Activated CD4-positive, alpha-beta memory T cell treated with anti-CD3 and anti-CD28 coated beads, Interleukin-2, amount 10 ng/mL, durations not matched to agents 7 days and 5 days (primary cell): ENCODE measurements at regions not wholly inside any gene's neighbourhood (a gene's known extent, or its start where the extent isn't known, plus 50 kb on each side); places are given as distances from the start of the nearest gene placed in this dataset.

ENCODE experiments used
- CTCF ChIA-PET: fragments of 350-600 bp; sonication (Branson Sonifier 250); formaldehyde crosslinking; loops from one replicate; lab custom pipeline; 2021; ENCODE audit warnings: antibody characterized with exemption, inconsistent platforms; lab: Charles Lee
- POLR2A ChIA-PET: fragments of 350-600 bp; sonication (Branson Sonifier 250); formaldehyde crosslinking; loops from one replicate; lab custom pipeline; 2021; ENCODE audit warnings: antibody characterized with exemption; lab: Charles Lee
- DNase-seq: peaks from one replicate; pipeline ENCODE4 v3.0.0-alpha.2; 2020
- H3K27ac Mint-ChIP-seq: one replicate; pipeline ENCODE4 v1.8.0; 2021; ENCODE audit warnings: mild to moderate bottlenecking, mixed read lengths
- H3K27me3 Mint-ChIP-seq: one replicate; pipeline ENCODE4 v1.8.0; 2021; ENCODE audit warnings: mixed read lengths
- H3K36me3 Mint-ChIP-seq: one replicate; pipeline ENCODE4 v1.8.0; 2021; ENCODE audit warnings: low read depth, mixed read lengths
- H3K4me1 Mint-ChIP-seq: one replicate; pipeline ENCODE4 v1.8.0; 2021; ENCODE audit warnings: mixed read lengths
- H3K4me3 Mint-ChIP-seq: one replicate; pipeline ENCODE4 v1.8.0; 2021; ENCODE audit warnings: mild to moderate bottlenecking, mixed read lengths
- H3K9me3 Mint-ChIP-seq: one replicate; pipeline ENCODE4 v1.8.0; 2021; ENCODE audit warnings: mixed read lengths

GRCh38 chr7:118755067-118755625, 530.6 kb downstream of the ANKRD7 start:
- Mint-ChIP-seq H3K9me3 (no peaks in the 10 kb centered on the region), H3K4me3 (no peak overlapping the region), H3K36me3 (no peaks in the 10 kb centered on the region), H3K27me3 (no peaks in the 10 kb centered on the region), H3K27ac (no peak overlapping the region), H3K4me1 (no peaks in the 10 kb centered on the region)
- ChIA-PET CTCF (no interaction called here), POLR2A (no interaction called here)
- no peak for DNase-seq

- POLR2A ChIA-PET = no interaction called here
- no peak overlapping the region for H3K4me3 Mint-ChIP-seq
- H3K27me3 Mint-ChIP-seq = no peaks in the 10 kb centered on the region
- H3K36me3 Mint-ChIP-seq = no peaks in the 10 kb centered on the region
- DNase-seq = no peak
- no peaks in the 10 kb centered on the region for H3K4me1 Mint-ChIP-seq
- no peak overlapping the region for H3K27ac Mint-ChIP-seq
- no peaks in the 10 kb centered on the region for H3K9me3 Mint-ChIP-seq
- CTCF ChIA-PET = no interaction called here
Measured at GRCh38 chr7:118757066-118757465, 532.6 kb downstream of the ANKRD7 start.

GRCh38 chr7:118758582-118758981, 534.1 kb downstream of the ANKRD7 start:
- no peak for DNase-seq
- POLR2A ChIA-PET = no interaction called here

GRCh38 chr7:118759921-118760320, 535.4 kb downstream of the ANKRD7 start:
- CTCF ChIA-PET = no interaction called here
- Mint-ChIP-seq H3K9me3 (no peaks in the 10 kb centered on the region), H3K4me3 (no peak overlapping the region), H3K4me1 (no peaks in the 10 kb centered on the region), H3K27me3 (no peaks in the 10 kb centered on the region), H3K27ac (no peak overlapping the region), H3K36me3 (no peaks in the 10 kb centered on the region)
- DNase-seq = no peak
- POLR2A ChIA-PET = no interaction called here

More at GRCh38 chr7:118758582-118758981, 534.1 kb downstream of the ANKRD7 start:
- Mint-ChIP-seq H3K4me3 (no peak overlapping the region), H3K27ac (no peak overlapping the region), H3K9me3 (no peaks in the 10 kb centered on the region), H3K36me3 (no peaks in the 10 kb centered on the region), H3K27me3 (no peaks in the 10 kb centered on the region), H3K4me1 (no peaks in the 10 kb centered on the region)
- CTCF ChIA-PET = no interaction called here

- H3K27ac Mint-ChIP-seq = no peak overlapping the region
- H3K27me3 Mint-ChIP-seq = no peaks in the 10 kb centered on the region
- ChIA-PET POLR2A (no interaction called here), CTCF (no interaction called here)
- DNase-seq = no peak
- no peaks in the 10 kb centered on the region for H3K36me3 Mint-ChIP-seq
- no peaks in the 10 kb centered on the region for H3K4me1 Mint-ChIP-seq
- H3K4me3 Mint-ChIP-seq = no peak overlapping the region
- peaks cover 3% of the 10 kb centered on the region for H3K9me3 Mint-ChIP-seq
Measured at GRCh38 chr7:118762451-118762850, 537.9 kb downstream of the ANKRD7 start.

GRCh38 chr7:118764221-118764620, 539.7 kb downstream of the ANKRD7 start:
- CTCF ChIA-PET = no interaction called here
- Mint-ChIP-seq H3K36me3 (no peaks in the 10 kb centered on the region), H3K27me3 (no peaks in the 10 kb centered on the region), H3K4me1 (no peaks in the 10 kb centered on the region), H3K4me3 (no peak overlapping the region), H3K27ac (no peak overlapping the region), H3K9me3 (peaks cover 3% of the 10 kb centered on the region)
- DNase-seq = no peak
- POLR2A ChIA-PET = no interaction called here

GRCh38 chr7:118771672-118772071, 547.2 kb downstream of the ANKRD7 start:
- ChIA-PET POLR2A (no interaction called here), CTCF (no interaction called here)
- H3K4me3 Mint-ChIP-seq = no peak overlapping the region
- H3K36me3 Mint-ChIP-seq = no peaks in the 10 kb centered on the region
- no peaks in the 10 kb centered on the region for H3K27me3 Mint-ChIP-seq
- no peak overlapping the region for H3K27ac Mint-ChIP-seq
- DNase-seq = no peak
- H3K4me1 Mint-ChIP-seq = no peaks in the 10 kb centered on the region
- peaks cover 4% of the 10 kb centered on the region for H3K9me3 Mint-ChIP-seq

GRCh38 chr7:118777308-118777707, 552.8 kb downstream of the ANKRD7 start:
- H3K27ac Mint-ChIP-seq = no peak overlapping the region
- no peak for DNase-seq
- H3K27me3 Mint-ChIP-seq = no peaks in the 10 kb centered on the region
- H3K36me3 Mint-ChIP-seq = no peaks in the 10 kb centered on the region
- no peak overlapping the region for H3K4me3 Mint-ChIP-seq
- ChIA-PET POLR2A (no interaction called here), CTCF (no interaction called here)
- H3K9me3 Mint-ChIP-seq = peaks cover 3% of the 10 kb centered on the region
- H3K4me1 Mint-ChIP-seq = no peaks in the 10 kb centered on the region

- CTCF ChIA-PET = no interaction called here
- no peaks in the 10 kb centered on the region for H3K27me3 Mint-ChIP-seq
Measured at GRCh38 chr7:118792682-118793081, 568.2 kb downstream of the ANKRD7 start.

GRCh38 chr7:118793582-118793981, 569.1 kb downstream of the ANKRD7 start:
- H3K4me3 Mint-ChIP-seq = no peak overlapping the region
- H3K36me3 Mint-ChIP-seq = no peaks in the 10 kb centered on the region
- POLR2A ChIA-PET = no interaction called here
- CTCF ChIA-PET = no interaction called here
- no peaks in the 10 kb centered on the region for H3K4me1 Mint-ChIP-seq
- H3K27ac Mint-ChIP-seq = no peak overlapping the region
- no peak for DNase-seq
- H3K9me3 Mint-ChIP-seq = peaks cover 5% of the 10 kb centered on the region
- H3K27me3 Mint-ChIP-seq = no peaks in the 10 kb centered on the region

More at GRCh38 chr7:118792682-118793081, 568.2 kb downstream of the ANKRD7 start:
- Mint-ChIP-seq H3K4me3 (no peak overlapping the region), H3K27ac (no peak overlapping the region), H3K36me3 (no peaks in the 10 kb centered on the region), H3K4me1 (no peaks in the 10 kb centered on the region), H3K9me3 (peaks cover 3% of the 10 kb centered on the region)
- no peak for DNase-seq
- POLR2A ChIA-PET = no interaction called here

- H3K9me3 Mint-ChIP-seq = peaks cover 5% of the 10 kb centered on the region
- no peak overlapping the region for H3K27ac Mint-ChIP-seq
- ChIA-PET CTCF (no interaction called here), POLR2A (no interaction called here)
- no peak for DNase-seq
- no peaks in the 10 kb centered on the region for H3K27me3 Mint-ChIP-seq
- H3K4me3 Mint-ChIP-seq = no peak overlapping the region
- H3K4me1 Mint-ChIP-seq = no peaks in the 10 kb centered on the region
- H3K36me3 Mint-ChIP-seq = no peaks in the 10 kb centered on the region
Measured at GRCh38 chr7:118794419-118794818, 569.9 kb downstream of the ANKRD7 start.

- no peaks in the 10 kb centered on the region for H3K4me1 Mint-ChIP-seq
- ChIA-PET POLR2A (no interaction called here), CTCF (no interaction called here)
- no peaks in the 10 kb centered on the region for H3K36me3 Mint-ChIP-seq
- no peaks in the 10 kb centered on the region for H3K27me3 Mint-ChIP-seq
- DNase-seq = no peak
- peaks cover 27% of the 10 kb centered on the region for H3K9me3 Mint-ChIP-seq
- no peak overlapping the region for H3K27ac Mint-ChIP-seq
- H3K4me3 Mint-ChIP-seq = no peak overlapping the region
Measured at GRCh38 chr7:118801366-118801765, 576.9 kb downstream of the ANKRD7 start.

GRCh38 chr7:118802726-118803125, 578.2 kb downstream of the ANKRD7 start:
- POLR2A ChIA-PET = no interaction called here
- H3K4me3 Mint-ChIP-seq = no peak overlapping the region

GRCh38 chr7:118826246-118826645, 601.7 kb downstream of the ANKRD7 start:
- H3K27me3 Mint-ChIP-seq = no peaks in the 10 kb centered on the region
- H3K4me3 Mint-ChIP-seq = no peak overlapping the region
- peaks cover 3% of the 10 kb centered on the region for H3K9me3 Mint-ChIP-seq
- POLR2A ChIA-PET = no interaction called here
- no peak overlapping the region for H3K27ac Mint-ChIP-seq
- no peaks in the 10 kb centered on the region for H3K4me1 Mint-ChIP-seq
- CTCF ChIA-PET = no interaction called here
- no peak for DNase-seq
- H3K36me3 Mint-ChIP-seq = no peaks in the 10 kb centered on the region

More at GRCh38 chr7:118802726-118803125, 578.2 kb downstream of the ANKRD7 start:
- CTCF ChIA-PET = no interaction called here
- Mint-ChIP-seq H3K9me3 (peaks cover 27% of the 10 kb centered on the region), H3K27ac (no peak overlapping the region), H3K36me3 (no peaks in the 10 kb centered on the region), H3K27me3 (no peaks in the 10 kb centered on the region), H3K4me1 (no peaks in the 10 kb centered on the region)
- no peak for DNase-seq
